WTC11 (cell line): ENCODE measurements at regions not wholly inside any gene's neighbourhood (a gene's known extent, or its start where the extent isn't known, plus 50 kb on each side); places are given as distances from the start of the nearest gene placed in this dataset.

Experiments used
- ATAC-seq: fragments of 200-7000 bp; cut with Tn5 transposase; 2 replicates; pipeline ENCODE4 v1.10.0; 2021; ENCODE audit warnings: mild to moderate bottlenecking, moderate library complexity
- CTCF ChIA-PET: fragments of 300-600 bp; sonication (Branson Sonifier 250); formaldehyde crosslinking; loops from one replicate; lab custom pipeline; 2021; ENCODE audit warnings: antibody characterized with exemption; lab: Charles Lee
- POLR2A ChIA-PET: fragments of 350-600 bp; sonication (Branson Sonifier 250); formaldehyde crosslinking; loops from one replicate; lab custom pipeline; 2021; ENCODE audit warnings: antibody characterized with exemption; lab: Charles Lee
- DNase-seq: peaks from one replicate; pipeline ENCODE4 v3.0.0; 2021; ENCODE audit warnings: low spot score
- H3K27ac Mint-ChIP-seq: 2 replicates; pipeline ENCODE4 v1.8.0; 2021; ENCODE audit warnings: mixed read lengths
- H3K27me3 Mint-ChIP-seq: 2 replicates; pipeline ENCODE4 v1.8.0; 2021; ENCODE audit warnings: low read depth, mild to moderate bottlenecking, moderate library complexity, mixed read lengths
- H3K36me3 Mint-ChIP-seq: 2 replicates; pipeline ENCODE4 v1.8.0; 2021; ENCODE audit warnings: mixed read lengths
- H3K4me1 Mint-ChIP-seq: 2 replicates; pipeline ENCODE4 v1.8.0; 2022; ENCODE audit warnings: mixed read lengths
- H3K4me3 Mint-ChIP-seq: 2 replicates; pipeline ENCODE4 v1.8.0; 2021; ENCODE audit warnings: mild to moderate bottlenecking, moderate library complexity, mixed read lengths
- H3K9me3 Mint-ChIP-seq: 2 replicates; pipeline ENCODE4 v1.8.0; 2021; ENCODE audit warnings: mixed read lengths
- CREM ChIP-seq: sonication (generic); formaldehyde crosslinking; IDR thresholded peaks from 2 replicates; pipeline ENCODE4 v1.8.1; 2022; ENCODE audit warnings: mild to moderate bottlenecking, missing genetic modification reagents, moderate library complexity
- ELF4 ChIP-seq: sonication (generic); formaldehyde crosslinking; IDR thresholded peaks from 2 replicates; pipeline ENCODE4 v1.8.1; 2022; ENCODE audit warnings: low read depth, mild to moderate bottlenecking, moderate library complexity, missing genetic modification reagents
- ETV6 ChIP-seq: sonication (generic); formaldehyde crosslinking; IDR thresholded peaks from 2 replicates; pipeline ENCODE4 v1.8.1; 2022; ENCODE audit warnings: mild to moderate bottlenecking, missing genetic modification reagents
- FOXK1 ChIP-seq: sonication (generic); formaldehyde crosslinking; IDR thresholded peaks from 2 replicates; pipeline ENCODE4 v1.8.0; 2022; ENCODE audit warnings: mild to moderate bottlenecking, moderate library complexity, missing genetic modification reagents
- GRHL2 ChIP-seq: fragments of 250-450 bp; sonication (Bioruptor Pico); IDR thresholded peaks from 2 replicates; pipeline ENCODE4 v1.8.0; 2022; ENCODE audit warnings: mild to moderate bottlenecking, moderate library complexity; ENCODE audit not compliant: insufficient replicate concordance, severe bottlenecking
- GTF2I ChIP-seq: fragments of 250-450 bp; sonication (Bioruptor Pico); conservative IDR thresholded peaks from 2 replicates; pipeline ENCODE4 v1.4.0; 2021; ENCODE audit warnings: mild to moderate bottlenecking
- PRRX2 ChIP-seq: fragments of 250-450 bp; sonication (Bioruptor Pico); IDR thresholded peaks from 2 replicates; pipeline ENCODE4 v1.8.0; 2021; ENCODE audit warnings: mild to moderate bottlenecking
- RORB ChIP-seq: fragments of 250-450 bp; sonication (Bioruptor Pico); IDR thresholded peaks from 2 replicates; pipeline ENCODE4 v1.9.0; 2021; ENCODE audit warnings: mild to moderate bottlenecking
- SMAD3 ChIP-seq: sonication (generic); formaldehyde crosslinking; IDR thresholded peaks from 2 replicates; pipeline ENCODE4 v1.8.0; 2022; ENCODE audit warnings: missing genetic modification reagents, mild to moderate bottlenecking, borderline replicate concordance
- TEAD4 ChIP-seq: sonication (generic); formaldehyde crosslinking; IDR thresholded peaks from 2 replicates; pipeline ENCODE4 v1.8.0; 2022; ENCODE audit warnings: mild to moderate bottlenecking, missing genetic modification reagents
- ZNF121 ChIP-seq: sonication (generic); formaldehyde crosslinking; IDR thresholded peaks from 2 replicates; pipeline ENCODE4 v1.8.0; 2023; ENCODE audit warnings: missing genetic modification reagents
- ZNF423 ChIP-seq: fragments of 250-450 bp; sonication (Bioruptor Pico); IDR thresholded peaks from 2 replicates; pipeline ENCODE4 v2.1.2; 2022; ENCODE audit warnings: mild to moderate bottlenecking, moderate library complexity
- TF ChIP-seq, protein P1 (sequence below): sonication (generic); formaldehyde crosslinking; IDR thresholded peaks from 2 replicates; pipeline ENCODE4 v1.8.1; 2022; ENCODE audit warnings: mild to moderate bottlenecking, moderate library complexity, missing genetic modification reagents
- TF ChIP-seq, protein P2 (sequence below): sonication (generic); formaldehyde crosslinking; IDR thresholded peaks from 2 replicates; pipeline ENCODE4 v1.8.0; 2022; ENCODE audit warnings: mild to moderate bottlenecking, missing genetic modification reagents
- TF ChIP-seq, protein P3 (sequence below): sonication (generic); formaldehyde crosslinking; IDR thresholded peaks from 2 replicates; pipeline ENCODE4 v1.8.1; 2023; ENCODE audit warnings: mild to moderate bottlenecking, missing genetic modification reagents
- TF ChIP-seq, protein P4 (sequence below): sonication (generic); formaldehyde crosslinking; IDR thresholded peaks from 2 replicates; pipeline ENCODE4 v1.8.1; 2022; ENCODE audit warnings: low read depth, missing genetic modification reagents, borderline replicate concordance
- TF ChIP-seq, protein P5 (sequence below): sonication (generic); formaldehyde crosslinking; IDR thresholded peaks from 2 replicates; pipeline ENCODE4 v1.8.0; 2022; ENCODE audit warnings: mild to moderate bottlenecking, missing genetic modification reagents

DNA sequence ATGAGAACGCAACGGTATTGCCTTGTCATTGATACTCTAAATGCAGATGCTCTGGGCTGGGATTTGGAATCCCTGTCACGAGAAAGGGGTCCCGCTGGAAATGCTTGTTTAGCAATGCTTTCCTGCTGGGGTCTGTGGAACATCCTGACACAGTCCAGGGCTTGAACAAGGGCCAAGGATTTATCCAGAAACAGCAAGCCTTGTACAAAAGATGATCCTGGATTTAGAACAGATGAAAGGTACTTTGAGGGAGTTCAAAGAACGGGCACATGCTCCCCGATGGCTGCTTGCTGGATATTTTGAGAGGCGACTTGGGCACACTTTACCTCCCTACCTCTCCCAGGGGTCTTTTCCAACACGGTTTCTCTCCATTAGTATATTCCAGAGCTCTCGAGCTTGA lies 108.1 kb upstream of the CELF4 start:
- POLR2A ChIA-PET = no interaction called here
- H3K9me3 Mint-ChIP-seq = peaks cover 11% of the 10 kb centered on the region
- no peaks in the 10 kb centered on the region; the same call in 1 of the 2 replicates for H3K27me3 Mint-ChIP-seq
- ATAC-seq (no peak), DNase-seq (no peak)
- TF ChIP-seq FOXK1 (CRISPR knock-in tag) = no peak
- CTCF ChIA-PET = interaction anchor here (1.4 kb wide), 1 partner anchor 10 kb away, joined by 3 read pairs; no protein-coding TSS in a partner anchor
- peaks cover 19% of the 10 kb centered on the region for H3K4me1 Mint-ChIP-seq
- no peak overlapping the region for H3K27ac Mint-ChIP-seq
- no peaks in the 10 kb centered on the region for H3K36me3 Mint-ChIP-seq
- no peak overlapping the region for H3K4me3 Mint-ChIP-seq

DNA sequence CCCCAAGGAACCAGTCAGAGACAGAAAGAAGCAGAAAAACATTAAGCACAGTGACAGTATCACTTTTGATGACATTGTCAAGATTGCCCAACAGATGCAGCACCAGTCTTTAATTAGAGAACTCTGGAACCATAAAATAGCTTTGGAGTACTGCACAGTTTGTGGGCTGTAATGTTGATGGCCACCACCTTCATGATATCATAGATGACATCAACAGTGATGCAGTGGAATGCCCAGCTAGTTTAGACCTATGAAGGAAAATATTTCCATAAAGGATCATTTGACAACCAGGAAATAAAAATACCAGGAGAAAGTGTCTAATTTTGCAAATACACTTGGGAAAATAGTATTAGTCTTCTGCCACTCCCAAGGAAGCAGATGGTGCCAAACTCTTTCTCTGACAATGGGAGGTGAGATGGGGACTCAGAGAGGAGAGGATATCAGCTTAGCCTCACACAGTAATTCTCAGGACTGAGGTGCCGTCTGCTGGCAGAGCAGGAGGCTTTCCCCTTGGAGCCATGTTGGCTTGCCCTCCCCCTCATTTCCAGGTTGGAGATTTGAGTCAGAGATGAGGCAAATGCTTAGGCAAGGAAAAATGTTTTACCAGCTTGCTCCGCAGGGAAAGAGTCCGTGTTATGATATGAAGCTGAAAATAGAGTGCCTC lies 107.5 kb upstream of the CELF4 start:
- peaks cover 25% of the 10 kb centered on the region for H3K4me1 Mint-ChIP-seq
- no peak for ATAC-seq
- no peak overlapping the region for H3K27ac Mint-ChIP-seq
- peaks cover 11% of the 10 kb centered on the region for H3K9me3 Mint-ChIP-seq
- TF ChIP-seq PRRX2 (CRISPR knock-in tag) = no peak
- TF ChIP-seq GRHL2 (CRISPR knock-in tag) = no peak
- no peak for TF ChIP-seq ZNF121 (CRISPR knock-in tag)
- TF ChIP-seq TEAD4 = no peak
- TF ChIP-seq GTF2I = no peak
- TF ChIP-seq, protein P1, sequence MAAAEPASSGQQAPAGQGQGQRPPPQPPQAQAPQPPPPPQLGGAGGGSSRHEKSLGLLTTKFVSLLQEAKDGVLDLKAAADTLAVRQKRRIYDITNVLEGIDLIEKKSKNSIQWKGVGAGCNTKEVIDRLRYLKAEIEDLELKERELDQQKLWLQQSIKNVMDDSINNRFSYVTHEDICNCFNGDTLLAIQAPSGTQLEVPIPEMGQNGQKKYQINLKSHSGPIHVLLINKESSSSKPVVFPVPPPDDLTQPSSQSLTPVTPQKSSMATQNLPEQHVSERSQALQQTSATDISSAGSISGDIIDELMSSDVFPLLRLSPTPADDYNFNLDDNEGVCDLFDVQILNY (CRISPR knock-in tag) = no peak
- TF ChIP-seq, protein P2, sequence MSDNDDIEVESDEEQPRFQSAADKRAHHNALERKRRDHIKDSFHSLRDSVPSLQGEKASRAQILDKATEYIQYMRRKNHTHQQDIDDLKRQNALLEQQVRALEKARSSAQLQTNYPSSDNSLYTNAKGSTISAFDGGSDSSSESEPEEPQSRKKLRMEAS (CRISPR knock-in tag) = no peak
- no peak for TF ChIP-seq CREM (CRISPR knock-in tag)
- TF ChIP-seq SMAD3 (CRISPR knock-in tag) = no peak
- TF ChIP-seq ZNF423 (CRISPR knock-in tag) = no peak
- no peak for TF ChIP-seq RORB (CRISPR knock-in tag)
- TF ChIP-seq ETV6 (CRISPR knock-in tag) = no peak
- H3K4me3 Mint-ChIP-seq = no peak overlapping the region
- ChIA-PET POLR2A (no interaction called here), CTCF (interaction anchor here (1.4 kb wide), 1 partner anchor 11 kb away, joined by 3 read pairs; no protein-coding TSS in a partner anchor)
- H3K27me3 Mint-ChIP-seq = no peaks in the 10 kb centered on the region; the same call in 1 of the 2 replicates
- H3K36me3 Mint-ChIP-seq = no peaks in the 10 kb centered on the region
- DNase-seq = no peak

DNA sequence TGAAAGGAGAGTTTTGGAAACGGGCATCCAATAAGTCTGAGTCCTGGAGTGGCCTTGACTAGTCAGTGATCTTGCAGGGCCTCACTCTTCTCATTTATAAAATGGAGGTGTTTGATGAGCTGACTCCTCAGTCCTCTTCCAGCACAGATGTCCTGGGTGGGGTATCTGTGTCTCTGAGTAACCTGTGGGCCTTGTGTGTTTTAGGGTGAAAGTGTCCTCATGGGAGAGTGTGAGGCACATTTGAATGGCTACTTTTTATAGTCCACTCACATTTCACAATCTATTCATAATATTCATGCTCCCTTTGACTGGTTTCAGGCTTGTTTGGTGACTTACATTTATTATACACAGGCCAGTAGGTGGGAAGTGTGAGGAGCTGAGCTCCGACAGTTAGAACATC lies 106.4 kb upstream of the CELF4 start:
- Mint-ChIP-seq H3K27me3 (no peaks in the 10 kb centered on the region; the same call in 1 of the 2 replicates), H3K9me3 (peaks cover 18% of the 10 kb centered on the region), H3K4me3 (no peak overlapping the region), H3K4me1 (peaks cover 34% of the 10 kb centered on the region), H3K36me3 (no peaks in the 10 kb centered on the region), H3K27ac (no peak overlapping the region)
- TF ChIP-seq, protein P3, sequence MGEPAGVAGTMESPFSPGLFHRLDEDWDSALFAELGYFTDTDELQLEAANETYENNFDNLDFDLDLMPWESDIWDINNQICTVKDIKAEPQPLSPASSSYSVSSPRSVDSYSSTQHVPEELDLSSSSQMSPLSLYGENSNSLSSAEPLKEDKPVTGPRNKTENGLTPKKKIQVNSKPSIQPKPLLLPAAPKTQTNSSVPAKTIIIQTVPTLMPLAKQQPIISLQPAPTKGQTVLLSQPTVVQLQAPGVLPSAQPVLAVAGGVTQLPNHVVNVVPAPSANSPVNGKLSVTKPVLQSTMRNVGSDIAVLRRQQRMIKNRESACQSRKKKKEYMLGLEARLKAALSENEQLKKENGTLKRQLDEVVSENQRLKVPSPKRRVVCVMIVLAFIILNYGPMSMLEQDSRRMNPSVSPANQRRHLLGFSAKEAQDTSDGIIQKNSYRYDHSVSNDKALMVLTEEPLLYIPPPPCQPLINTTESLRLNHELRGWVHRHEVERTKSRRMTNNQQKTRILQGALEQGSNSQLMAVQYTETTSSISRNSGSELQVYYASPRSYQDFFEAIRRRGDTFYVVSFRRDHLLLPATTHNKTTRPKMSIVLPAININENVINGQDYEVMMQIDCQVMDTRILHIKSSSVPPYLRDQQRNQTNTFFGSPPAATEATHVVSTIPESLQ = no peak
- TF ChIP-seq ELF4 (CRISPR knock-in tag) (no peak), ETV6 (CRISPR knock-in tag) (no peak)
- TF ChIP-seq, protein P4, sequence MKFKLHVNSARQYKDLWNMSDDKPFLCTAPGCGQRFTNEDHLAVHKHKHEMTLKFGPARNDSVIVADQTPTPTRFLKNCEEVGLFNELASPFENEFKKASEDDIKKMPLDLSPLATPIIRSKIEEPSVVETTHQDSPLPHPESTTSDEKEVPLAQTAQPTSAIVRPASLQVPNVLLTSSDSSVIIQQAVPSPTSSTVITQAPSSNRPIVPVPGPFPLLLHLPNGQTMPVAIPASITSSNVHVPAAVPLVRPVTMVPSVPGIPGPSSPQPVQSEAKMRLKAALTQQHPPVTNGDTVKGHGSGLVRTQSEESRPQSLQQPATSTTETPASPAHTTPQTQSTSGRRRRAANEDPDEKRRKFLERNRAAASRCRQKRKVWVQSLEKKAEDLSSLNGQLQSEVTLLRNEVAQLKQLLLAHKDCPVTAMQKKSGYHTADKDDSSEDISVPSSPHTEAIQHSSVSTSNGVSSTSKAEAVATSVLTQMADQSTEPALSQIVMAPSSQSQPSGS (CRISPR knock-in tag) = no peak
- TF ChIP-seq, protein P5, sequence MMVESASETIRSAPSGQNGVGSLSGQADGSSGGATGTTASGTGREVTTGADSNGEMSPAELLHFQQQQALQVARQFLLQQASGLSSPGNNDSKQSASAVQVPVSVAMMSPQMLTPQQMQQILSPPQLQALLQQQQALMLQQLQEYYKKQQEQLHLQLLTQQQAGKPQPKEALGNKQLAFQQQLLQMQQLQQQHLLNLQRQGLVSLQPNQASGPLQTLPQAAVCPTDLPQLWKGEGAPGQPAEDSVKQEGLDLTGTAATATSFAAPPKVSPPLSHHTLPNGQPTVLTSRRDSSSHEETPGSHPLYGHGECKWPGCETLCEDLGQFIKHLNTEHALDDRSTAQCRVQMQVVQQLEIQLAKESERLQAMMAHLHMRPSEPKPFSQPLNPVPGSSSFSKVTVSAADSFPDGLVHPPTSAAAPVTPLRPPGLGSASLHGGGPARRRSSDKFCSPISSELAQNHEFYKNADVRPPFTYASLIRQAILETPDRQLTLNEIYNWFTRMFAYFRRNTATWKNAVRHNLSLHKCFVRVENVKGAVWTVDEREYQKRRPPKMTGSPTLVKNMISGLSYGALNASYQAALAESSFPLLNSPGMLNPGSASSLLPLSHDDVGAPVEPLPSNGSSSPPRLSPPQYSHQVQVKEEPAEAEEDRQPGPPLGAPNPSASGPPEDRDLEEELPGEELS (CRISPR knock-in tag) = no peak
- ChIA-PET POLR2A (no interaction called here), CTCF (no interaction called here)
- no peak for DNase-seq
- no peak for ATAC-seq
